ENCODE measurements at regions not wholly inside any gene's neighbourhood (a gene's known extent, or its start where the extent isn't known, plus 50 kb on each side); places are given as distances from the start of the nearest gene placed in this dataset.

DNA sequence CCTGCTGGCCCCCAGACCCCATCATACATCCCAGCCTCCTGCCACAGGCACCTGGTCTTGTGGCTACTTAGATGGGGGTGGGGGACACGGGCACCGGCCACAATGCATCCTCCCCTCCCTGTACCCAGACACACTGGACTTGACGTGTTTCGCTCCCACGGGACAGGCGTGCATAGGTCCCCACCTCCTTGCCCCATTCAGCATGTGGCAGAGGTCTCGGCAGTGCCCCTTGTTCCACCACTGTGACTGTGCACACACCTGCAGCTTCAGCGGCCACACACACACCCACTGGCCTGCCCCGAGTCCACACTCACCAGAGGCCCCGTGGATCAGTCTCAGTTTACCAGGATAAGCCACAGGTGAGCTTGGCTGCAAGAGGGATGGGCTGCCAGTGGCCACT, 109.6 kb downstream of the ENGASE start:
- DNase-seq (ENCODE audit: low read depth in 1 of 2, low spot score in 1 of 2), result no peak

DNA sequence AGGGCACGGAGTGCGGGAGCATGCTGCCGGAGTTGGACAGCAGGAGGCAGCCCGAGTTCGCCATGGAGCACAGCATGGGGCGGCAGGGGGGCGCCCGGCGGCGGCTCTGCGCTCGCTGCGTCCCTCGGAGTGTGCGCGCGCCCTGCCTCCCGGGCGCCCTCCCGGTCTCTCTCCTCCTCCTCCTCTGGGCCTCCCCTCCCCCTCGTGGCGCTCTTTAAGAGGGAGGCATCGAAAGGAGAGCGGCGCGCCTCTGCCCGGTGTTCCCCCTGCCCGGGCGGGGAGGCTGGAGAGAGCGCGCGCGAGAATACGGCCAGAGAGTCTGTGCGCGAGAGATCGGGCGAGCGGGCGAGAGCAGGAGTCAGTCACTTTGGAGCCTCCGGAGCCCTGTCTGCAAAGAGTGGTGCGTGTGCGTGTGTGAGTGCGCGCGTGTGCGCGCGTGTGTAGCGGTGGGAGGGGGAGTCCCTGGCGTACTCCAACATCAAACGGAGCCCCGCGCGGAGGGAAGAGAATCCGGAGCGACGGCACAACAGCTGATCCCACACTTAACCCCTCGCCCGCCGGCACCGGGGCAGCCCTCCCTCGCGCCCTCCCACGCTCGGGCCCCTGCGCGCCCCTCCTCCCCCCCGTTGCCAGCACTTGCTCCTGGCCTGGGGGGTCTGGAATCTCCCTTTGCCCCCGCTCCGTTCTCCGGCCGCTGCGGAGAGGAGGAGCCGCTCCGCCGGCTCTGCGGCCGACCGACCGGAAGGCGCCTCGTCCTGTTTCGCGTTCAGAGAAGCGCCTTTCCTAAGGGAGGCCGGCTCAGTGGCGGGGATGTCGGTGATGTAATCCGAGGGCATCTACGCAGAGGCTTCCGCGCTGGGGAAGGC, 108.9 kb downstream of the ENGASE start:
- DNase-seq (ENCODE audit: low read depth in 1 of 2, low spot score in 1 of 2), result no peak

DNA sequence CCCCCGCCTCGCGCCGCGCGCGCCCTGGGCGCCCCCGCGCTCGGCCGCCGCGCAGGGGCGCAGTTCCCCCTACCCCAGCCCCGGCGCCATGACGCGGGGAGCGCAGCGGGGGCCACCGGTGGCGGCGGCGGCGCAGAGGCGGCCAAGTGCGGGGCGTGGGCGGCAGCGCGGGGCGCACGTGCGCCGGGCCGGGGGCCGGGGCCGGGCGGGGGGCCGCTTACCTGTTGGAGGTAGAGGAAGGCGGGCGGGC, 108.3 kb downstream of the ENGASE start:
- DNase-seq (ENCODE audit: low read depth in 1 of 2, low spot score in 1 of 2), result no peak

DNA sequence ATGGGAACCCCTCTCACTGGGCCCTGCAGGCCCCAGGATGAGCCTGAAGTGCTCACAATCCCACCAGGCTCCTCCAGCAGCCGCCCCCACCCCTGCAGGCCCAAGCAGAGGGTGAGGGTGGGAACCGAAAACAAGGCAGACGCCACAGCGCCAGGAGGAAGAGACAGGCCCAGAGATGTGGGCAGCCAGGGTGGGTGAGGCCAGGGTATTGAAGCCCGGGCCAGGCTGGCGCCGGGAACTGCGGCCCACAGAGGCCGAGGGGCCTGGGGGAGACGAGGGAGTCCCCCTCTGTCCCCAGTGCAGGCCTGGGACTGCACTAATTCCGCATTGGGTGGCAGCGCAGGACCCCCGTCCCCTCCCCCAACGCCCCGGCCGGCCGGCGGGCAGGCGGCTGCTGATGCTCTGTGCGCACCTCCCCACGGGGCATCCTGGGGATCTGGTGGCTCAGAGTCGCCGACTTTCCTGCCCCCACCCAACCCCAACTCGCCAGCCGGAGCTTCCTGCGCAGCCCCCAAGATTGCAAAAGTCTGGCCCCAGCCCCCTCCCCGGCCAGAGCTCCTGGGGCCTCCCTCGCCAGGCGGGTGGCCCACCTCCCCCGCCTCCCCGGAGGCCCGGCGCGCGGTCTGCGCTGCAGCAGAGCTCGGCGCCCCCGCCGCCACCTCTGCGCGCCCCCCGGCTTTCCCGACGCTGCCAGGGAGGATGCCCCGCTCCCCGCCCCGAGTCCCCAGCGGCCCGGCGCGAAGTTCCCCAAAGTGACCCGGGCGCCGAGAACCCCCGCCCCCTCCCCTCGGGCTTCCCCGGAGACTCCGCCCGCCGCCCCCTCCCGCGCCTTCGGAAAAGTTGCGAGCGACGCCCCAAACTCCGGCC, 107.8 kb downstream of the ENGASE start:
- DNase-seq (ENCODE audit: low read depth in 1 of 2, low spot score in 1 of 2), result no peak

DNA sequence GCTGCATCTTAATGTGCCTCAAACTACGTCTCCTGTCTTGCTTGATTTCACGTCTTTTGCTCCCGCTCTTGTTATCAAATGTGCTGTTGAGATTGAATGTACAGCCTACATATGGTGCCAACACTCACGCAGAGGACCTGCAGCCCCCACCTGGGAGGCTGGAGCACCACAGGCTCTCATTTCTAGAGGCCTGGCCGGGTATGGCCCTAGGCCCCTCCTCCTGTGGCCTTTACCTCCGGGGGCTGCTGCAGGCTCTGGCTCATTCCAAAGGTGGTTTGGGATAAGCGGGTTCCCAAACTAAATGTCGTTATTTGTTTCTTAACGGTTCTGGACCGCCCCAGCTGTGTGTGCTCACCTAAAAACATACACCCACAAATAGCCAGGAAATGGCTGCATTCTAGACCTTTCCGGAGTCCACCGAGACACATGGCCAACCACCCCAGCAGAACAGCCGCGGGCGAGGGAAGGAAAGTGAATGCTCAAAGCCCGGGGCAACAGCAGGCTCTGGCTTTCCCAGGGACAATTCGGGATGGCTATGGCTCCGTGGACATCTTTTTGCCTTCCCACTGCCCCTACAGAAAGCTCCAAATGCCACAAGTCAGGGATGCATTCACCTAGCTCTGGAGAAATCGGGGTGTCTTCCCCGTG, 105.9 kb downstream of the ENGASE start:
- DNase-seq (ENCODE audit: low read depth in 1 of 2, low spot score in 1 of 2), result no peak

DNA sequence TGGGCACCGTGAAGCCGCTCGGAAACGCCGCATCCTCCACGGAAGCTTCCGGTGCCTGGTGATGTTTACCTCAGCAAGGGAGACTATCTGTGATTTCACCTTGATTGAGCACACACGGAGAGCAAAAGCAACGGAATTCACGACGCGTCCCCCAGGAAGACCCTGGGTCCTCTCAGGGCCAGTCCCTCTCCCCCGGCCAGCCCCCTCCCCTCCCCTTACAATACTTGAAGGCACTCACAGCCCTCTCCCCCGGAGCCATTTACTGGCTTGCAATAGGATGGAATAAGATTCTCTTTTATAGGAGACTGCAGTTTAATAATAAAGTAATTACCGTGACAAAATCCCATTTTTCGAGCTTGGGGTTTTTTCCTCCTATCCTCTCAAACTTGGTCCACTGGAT, 104.7 kb downstream of the ENGASE start:
- no peak for DNase-seq (ENCODE audit: low read depth in 1 of 2, low spot score in 1 of 2)

DNA sequence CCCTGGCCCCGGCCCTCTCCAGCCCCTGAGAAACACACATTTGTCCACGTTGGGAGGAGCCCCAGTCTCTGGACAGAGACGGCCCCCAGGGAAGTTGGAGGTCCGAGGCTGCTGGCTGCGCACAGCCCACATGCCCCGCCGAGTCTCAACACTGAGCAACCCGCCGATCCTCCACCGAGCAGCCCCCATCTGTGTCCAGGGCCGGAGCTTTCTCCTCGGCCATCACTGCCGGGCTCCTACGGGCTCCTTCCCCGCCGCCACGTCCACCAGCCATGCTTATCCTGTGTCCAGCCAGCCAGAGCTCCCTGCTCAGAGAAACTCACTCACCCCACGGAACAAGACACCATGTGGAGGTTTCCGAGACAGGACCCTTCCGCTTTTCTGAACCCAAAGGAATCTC, 103.3 kb downstream of the ENGASE start:
- DNase-seq (ENCODE audit: low read depth in 1 of 2, low spot score in 1 of 2), result no peak

DNA sequence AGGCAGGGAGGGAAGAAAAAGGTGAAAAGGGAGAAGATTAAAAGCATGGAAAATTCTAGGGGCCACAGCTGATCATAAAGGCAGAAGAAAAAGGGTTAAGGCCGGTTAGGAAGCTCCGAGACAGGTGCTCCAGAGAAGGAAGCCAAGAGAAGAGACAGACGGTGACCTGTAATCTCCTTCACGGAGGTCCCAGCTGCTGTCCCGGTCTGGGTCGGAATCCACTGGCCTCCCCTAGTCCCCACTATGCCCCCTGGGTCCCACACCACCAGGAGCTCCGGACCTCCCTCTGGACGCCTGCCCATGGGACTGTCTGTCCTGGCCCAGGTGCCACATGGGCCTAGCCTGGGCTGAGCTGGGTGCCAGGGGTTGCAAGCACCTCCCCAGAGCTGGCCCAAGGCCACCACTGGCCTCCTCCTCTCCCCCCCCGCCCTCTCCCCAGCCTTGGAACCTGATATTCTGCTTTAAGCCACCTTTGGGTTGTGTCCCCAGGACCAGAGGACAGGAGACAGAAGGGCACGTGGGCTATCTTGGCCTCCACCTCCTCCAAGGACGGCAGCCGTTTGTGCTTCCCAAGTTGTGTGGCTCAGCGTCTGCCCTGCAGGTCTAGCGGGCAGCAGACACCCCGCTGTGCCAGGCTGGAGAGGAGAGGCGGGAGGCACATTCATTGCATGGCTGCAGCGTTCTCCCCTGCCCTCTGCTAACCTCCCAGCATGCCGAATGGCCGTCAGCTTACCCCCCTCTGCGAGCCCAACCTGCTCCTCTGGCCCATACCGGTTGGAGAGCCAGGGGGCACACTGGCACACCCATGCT, 102.4 kb downstream of the ENGASE start:
- DNase-seq (ENCODE audit: low read depth in 1 of 2, low spot score in 1 of 2), result no peak

DNA sequence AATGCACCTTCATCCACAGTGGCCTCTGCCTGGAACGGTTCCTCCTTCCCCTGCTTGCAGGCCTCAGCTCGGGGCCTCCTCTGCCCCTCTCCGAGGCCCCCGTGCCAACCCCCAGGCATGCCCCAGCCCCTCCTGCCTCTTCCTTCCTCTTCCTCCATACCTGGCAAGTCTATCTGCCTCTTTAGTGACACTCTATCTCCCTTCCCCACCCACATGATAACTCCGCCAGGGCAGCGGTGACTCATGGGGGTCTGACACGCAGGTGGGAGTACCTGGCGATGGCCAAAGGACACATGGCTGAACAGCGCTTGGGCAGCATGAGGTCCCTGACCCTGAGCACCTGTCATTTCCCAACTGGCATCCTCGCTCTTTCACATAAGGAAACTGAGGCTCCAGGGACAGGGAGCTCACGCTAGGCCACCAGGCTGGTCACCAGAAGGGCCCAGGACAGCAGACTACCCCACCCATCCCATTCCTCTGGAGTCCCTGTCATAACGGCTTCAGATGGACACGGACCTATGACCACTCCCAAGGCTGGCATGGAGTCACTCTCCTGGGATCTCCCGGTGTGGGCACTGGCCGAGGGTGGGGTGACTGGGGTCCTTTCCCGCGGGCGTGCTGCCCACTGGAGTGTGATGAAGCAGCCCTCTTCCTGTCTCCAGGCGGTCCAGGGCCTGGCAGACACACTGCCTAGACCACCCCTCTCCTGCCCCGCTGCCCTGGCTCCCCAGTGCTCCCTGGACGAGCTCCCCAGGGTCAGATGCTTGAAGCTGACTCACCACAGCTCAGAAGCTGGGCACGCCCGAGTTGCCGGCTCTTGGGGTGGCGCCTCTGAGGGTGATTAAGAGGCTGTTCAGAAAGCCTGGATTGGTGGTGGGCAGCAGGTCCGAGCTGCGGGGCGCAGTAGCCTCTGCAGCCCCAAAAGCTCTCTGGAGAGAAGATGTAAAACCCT, 100.6 kb downstream of the ENGASE start:
- DNase-seq (ENCODE audit: low read depth in 1 of 2, low spot score in 1 of 2), result no peak

DNA sequence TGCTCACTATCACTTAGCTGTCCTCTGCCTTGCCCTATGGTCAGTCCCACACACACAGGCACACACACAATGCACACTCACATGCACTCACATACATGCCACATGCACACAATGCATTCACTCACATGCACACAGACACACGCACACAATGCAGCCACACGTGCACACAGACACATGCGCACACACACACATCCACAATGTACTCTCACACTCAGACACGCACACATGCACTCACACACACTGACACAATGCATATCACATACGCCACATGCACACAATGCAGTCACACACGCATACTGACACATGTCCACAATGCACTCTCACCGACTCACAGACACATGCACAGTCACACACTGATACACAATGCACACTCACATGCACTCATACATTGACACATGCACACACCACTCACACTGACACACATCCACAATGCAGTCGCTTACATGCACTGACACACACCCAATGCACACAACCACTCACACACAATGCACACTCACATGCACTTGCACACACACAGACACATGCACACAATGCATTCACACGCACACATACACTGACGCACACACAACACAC, 99.7 kb downstream of the ENGASE start:
- no peak for DNase-seq (ENCODE audit: low read depth in 1 of 2, low spot score in 1 of 2)

DNA sequence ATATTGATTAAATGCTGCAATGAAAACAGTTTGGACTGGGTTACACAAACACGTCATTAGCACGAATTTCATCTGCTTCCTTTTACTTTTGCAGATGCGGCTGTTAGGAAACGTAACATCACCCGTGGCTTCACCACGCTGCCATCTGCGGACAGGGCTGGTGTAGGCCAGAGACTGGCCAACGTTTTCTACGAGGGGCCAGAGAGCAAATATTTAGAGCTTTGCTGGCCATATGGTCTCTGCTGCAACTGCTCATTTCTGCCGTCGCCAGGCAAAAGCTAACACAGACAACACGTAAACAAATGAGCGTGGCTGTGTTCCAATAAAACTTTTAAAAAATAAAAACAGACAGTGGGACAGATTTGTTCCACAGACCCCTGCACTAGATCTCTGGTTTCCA, 96.6 kb downstream of the ENGASE start:
- no peak for DNase-seq (ENCODE audit: low read depth in 1 of 2, low spot score in 1 of 2)

DNA sequence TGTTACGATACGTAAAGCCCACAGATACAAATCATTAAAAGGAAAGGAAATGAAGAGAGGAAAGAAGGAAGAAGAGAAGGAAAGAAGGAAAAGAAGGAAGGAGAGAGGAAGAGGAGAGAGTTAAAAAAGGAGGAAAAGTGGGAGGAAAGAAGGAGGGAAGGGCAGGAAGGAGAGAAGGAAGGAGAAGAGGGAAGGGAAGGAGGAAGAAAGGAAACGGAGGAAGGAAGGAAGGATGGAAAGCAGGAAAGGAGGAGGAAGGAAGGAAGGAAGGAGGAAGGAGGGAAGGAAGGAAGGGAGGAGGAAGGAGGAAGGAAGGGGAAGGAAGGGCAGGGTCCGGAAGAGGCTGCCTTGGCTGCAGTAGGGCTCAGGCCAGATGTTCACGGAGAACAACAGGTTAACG, 95.2 kb downstream of the ENGASE start:
- no peak for DNase-seq (ENCODE audit: low read depth in 1 of 2, low spot score in 1 of 2)

DNA sequence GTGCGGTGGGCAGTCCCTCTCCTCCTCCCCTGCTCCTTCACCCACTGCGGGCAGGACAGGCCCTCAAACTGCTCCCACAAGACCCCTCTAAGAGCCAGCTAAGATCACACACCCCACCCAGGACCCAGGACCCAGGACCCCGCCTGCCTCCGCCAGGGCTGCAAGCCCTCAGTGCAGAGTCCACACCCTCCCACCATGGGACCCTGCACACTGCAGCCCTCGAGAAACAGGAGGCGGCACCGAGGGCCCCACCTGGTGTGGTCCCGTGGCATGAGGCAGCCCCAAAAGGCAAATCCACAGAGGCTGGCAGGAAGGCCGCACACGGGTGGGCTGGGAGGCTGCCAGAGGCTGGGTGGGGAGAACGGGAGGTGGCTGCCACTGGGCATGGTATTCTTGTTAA, 94.7 kb downstream of the ENGASE start:
- DNase-seq (ENCODE audit: low read depth in 1 of 2, low spot score in 1 of 2), result no peak

DNA sequence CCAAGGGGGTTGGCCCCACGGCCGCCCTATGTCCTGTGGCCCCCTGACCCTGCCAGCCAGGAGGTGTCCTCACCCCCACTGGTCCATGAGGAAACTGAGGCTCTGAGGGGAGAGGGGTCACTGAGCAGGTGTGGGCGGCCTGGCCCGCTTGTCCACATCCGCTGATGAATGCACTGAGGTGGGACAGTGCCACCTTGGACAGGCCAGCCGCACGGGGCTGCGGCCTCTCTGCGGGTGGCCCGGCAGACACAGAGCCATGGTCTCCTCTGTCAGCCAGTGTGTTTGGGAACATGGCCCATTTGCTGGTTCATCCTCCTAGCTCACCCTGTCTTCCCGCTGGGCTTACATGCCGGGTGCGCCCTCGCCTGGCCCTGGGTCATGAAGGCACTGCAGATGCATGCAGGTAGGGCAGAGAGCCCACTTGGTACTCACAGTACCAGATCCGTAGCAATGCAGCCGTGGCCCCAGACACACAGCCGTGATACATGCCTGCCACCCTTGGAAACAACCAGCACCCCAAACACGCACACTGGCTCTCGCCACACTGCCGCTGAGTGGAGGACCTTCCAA, 93.9 kb downstream of the ENGASE start:
- DNase-seq (ENCODE audit: low read depth in 1 of 2, low spot score in 1 of 2), result no peak

DNA sequence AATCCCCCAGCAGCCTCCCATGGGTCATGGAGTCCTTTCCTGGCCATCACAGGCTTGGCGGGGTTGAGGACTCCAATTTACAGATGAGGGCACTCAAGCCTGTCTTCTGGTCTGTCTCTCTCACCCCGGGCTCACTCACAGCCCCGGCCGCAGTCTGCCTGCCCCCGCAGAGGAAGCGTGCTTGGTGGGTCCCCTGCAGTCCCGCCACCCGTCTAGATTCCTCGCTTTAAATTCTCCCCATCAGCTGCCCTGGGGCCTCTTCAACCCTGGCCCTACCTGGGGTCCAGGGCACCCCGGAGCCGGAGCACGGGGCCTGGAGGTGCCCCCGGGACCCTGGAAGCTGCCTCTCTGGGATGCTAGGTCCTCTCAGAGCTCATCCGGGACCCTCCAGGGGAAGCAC, 92.9 kb downstream of the ENGASE start:
- no peak for DNase-seq (ENCODE audit: low read depth in 1 of 2, low spot score in 1 of 2)

DNA sequence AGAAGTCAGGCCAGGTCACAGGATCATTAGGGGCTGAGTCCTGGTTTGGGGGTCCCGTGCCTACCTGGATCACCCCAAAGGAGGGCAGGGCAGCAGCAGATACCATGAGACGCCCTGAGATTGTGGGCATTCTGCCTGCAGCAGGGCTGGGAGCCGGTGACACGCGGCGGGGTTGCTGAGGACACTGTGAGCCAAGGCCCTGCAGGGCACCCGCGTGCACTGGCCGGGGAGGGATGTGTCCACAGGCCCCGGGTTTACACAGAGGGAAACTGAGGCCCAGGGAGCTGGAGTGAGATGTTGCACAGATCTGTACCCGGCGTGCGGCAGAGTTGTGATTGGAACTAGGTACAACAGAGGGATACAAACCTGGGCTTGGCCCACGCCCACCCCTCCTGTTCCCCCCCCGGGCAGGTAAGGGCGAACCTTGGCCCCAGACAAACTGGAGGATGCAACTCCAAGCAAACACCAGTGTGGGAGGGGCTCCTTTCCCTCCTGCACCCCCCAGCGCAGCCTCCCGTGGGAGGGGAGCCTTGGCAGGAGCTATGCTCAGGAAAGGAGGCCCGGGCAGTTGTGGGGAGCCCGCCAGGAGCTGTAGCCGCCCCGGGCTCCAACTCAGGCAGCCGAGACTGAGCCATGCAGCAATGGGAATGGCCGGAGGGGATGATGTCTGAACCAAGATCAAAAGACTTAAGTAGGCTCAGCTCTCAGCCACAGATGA, 91.3 kb downstream of the ENGASE start:
- DNase-seq (ENCODE audit: low read depth in 1 of 2, low spot score in 1 of 2), result no peak

DNA sequence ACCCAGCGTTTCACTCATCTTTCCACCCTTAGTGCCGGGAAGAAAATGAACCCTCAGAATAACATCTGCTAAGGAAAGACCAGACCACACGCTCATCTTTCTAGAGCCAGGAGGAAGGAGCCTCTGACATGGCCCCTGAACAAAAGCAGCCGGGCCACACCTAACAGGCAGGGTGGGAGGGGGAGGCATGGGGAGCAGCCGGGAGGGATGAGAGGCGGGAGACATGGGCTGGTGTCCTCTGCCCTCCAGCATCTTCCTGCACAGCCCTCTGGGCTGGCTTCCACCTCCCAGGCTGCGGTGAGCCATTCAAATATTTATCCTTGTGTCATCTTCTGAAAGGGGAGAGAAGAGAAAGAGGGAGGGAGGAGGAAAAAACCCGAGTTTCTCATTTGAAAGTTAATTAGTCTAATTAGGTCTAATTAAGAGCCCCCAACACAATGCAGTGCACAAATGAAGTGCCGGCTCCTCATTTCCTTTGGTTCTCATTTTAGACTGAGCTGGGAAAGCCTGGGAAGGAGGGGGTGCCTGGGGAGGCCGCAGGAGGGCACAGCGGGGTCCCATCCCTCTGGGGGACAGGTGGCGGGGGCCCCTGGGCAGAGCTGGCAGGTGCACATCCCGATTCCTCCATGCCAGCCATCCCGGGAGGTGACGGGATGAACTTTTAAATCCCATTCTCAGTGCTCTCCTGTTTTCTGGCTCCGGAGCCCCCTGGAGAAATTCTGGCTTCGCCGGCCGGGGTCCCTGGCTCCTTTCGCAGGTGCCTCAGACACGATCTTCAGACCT, 90.5 kb downstream of the ENGASE start:
- no peak for DNase-seq (ENCODE audit: low read depth in 1 of 2, low spot score in 1 of 2)

DNA sequence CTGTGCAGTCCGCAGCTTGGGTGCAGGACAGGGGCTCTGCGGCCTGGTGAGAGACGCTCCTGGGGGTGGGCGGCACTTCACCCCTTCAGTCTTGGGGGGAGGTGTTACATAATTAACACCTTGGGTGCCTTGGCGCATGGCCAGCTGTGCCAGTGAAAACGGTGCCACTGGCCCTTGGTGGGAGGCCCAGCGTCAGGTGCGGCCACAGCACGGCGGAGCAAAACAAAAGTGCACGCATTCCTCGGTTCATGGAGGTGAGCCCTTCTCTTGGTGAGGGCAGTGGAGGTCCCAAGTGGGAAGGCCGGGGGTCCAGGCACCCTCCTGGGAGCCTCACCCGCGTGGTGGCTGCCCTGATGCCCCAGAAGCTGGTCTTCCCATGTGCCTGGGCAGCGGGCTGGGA, 89.8 kb downstream of the ENGASE start:
- DNase-seq (ENCODE audit: low read depth in 1 of 2, low spot score in 1 of 2), result no peak

Measured in activated CD4-positive, alpha-beta T cell treated with anti-CD3 and anti-CD28 coated beads, Interleukin-2, amount 50 U/mL, for 24 hours (primary cell).